IPS-18a (cell line): ENCODE measurements at regions not wholly inside any gene's neighbourhood (a gene's known extent, or its start where the extent isn't known, plus 50 kb on each side); places are given as distances from the start of the nearest gene placed in this dataset.

Source experiments
- H3K27ac ChIP-seq: one replicate; pipeline ENCODE4 v1.5.1; 2013; ENCODE audit warnings: low read length
- H3K27me3 ChIP-seq: one replicate; pipeline ENCODE4 v1.6.1; 2013; ENCODE audit warnings: mild to moderate bottlenecking, low read length; ENCODE audit not compliant: control insufficient read depth, insufficient read depth
- H3K36me3 ChIP-seq: one replicate; pipeline ENCODE4 v1.6.1; 2013; ENCODE audit warnings: low read depth, low read length; ENCODE audit not compliant: control insufficient read depth
- H3K4me1 ChIP-seq: one replicate; pipeline ENCODE4 v1.6.1; 2013; ENCODE audit warnings: low read depth, low read length; ENCODE audit not compliant: control insufficient read depth
- H3K4me3 ChIP-seq: one replicate; pipeline ENCODE4 v1.5.1; 2013; ENCODE audit warnings: low read length
- H3K9ac ChIP-seq: one replicate; pipeline ENCODE4 v1.6.1; 2013; ENCODE audit warnings: mild to moderate bottlenecking, low read length, moderate library complexity
- H3K9me3 ChIP-seq: one replicate; pipeline ENCODE4 v1.6.1; 2013; ENCODE audit warnings: low read depth, low read length; ENCODE audit not compliant: control insufficient read depth

- H3K4me1 ChIP-seq = no peaks in the 10 kb centered on the region
- H3K27ac ChIP-seq = no peak overlapping the region
- H3K36me3 ChIP-seq = no peaks in the 10 kb centered on the region
- no peak overlapping the region for H3K9ac ChIP-seq
- no peaks in the 10 kb centered on the region for H3K9me3 ChIP-seq
- H3K4me3 ChIP-seq = no peak overlapping the region
- H3K27me3 ChIP-seq = no peaks in the 10 kb centered on the region
These were observed 161.1 kb upstream of the ANKRD28 start for GRCh38 chr3:15958692-15959433.

- Histone ChIP-seq H3K27ac (no peak overlapping the region), H3K36me3 (no peaks in the 10 kb centered on the region), H3K9ac (no peak overlapping the region), H3K4me1 (no peaks in the 10 kb centered on the region), H3K27me3 (no peaks in the 10 kb centered on the region), H3K9me3 (no peaks in the 10 kb centered on the region), H3K4me3 (no peak overlapping the region)
These were observed 161.6 kb upstream of the ANKRD28 start for GRCh38 chr3:15959434-15959811.

- H3K4me1 ChIP-seq = no peaks in the 10 kb centered on the region
- no peaks in the 10 kb centered on the region for H3K9me3 ChIP-seq
- H3K36me3 ChIP-seq = no peaks in the 10 kb centered on the region
- no peak overlapping the region for H3K27ac ChIP-seq
- H3K4me3 ChIP-seq = no peak overlapping the region
- H3K9ac ChIP-seq = no peak overlapping the region
- no peaks in the 10 kb centered on the region for H3K27me3 ChIP-seq
These were observed 167.0 kb upstream of the ANKRD28 start for GRCh38 chr3:15964605-15965442.

- Histone ChIP-seq H3K27ac (no peak overlapping the region), H3K9me3 (no peaks in the 10 kb centered on the region), H3K4me1 (no peaks in the 10 kb centered on the region), H3K4me3 (no peak overlapping the region), H3K36me3 (no peaks in the 10 kb centered on the region), H3K27me3 (no peaks in the 10 kb centered on the region), H3K9ac (no peak overlapping the region)
These were observed 169.8 kb upstream of the ANKRD28 start for GRCh38 chr3:15967577-15967976.

GRCh38 chr3:15969874-15970640 is 172.3 kb upstream of the ANKRD28 start:
- Histone ChIP-seq H3K27ac (no peak overlapping the region), H3K4me3 (no peak overlapping the region), H3K36me3 (no peaks in the 10 kb centered on the region), H3K27me3 (no peaks in the 10 kb centered on the region), H3K4me1 (no peaks in the 10 kb centered on the region), H3K9ac (no peak overlapping the region), H3K9me3 (no peaks in the 10 kb centered on the region)

GRCh38 chr3:15973414-15973813 is 175.6 kb upstream of the ANKRD28 start:
- Histone ChIP-seq H3K36me3 (no peaks in the 10 kb centered on the region), H3K27me3 (no peaks in the 10 kb centered on the region), H3K9me3 (no peaks in the 10 kb centered on the region), H3K4me1 (no peaks in the 10 kb centered on the region), H3K9ac (no peak overlapping the region), H3K27ac (no peak overlapping the region), H3K4me3 (no peak overlapping the region)

- H3K27me3 ChIP-seq = no peaks in the 10 kb centered on the region
- no peak overlapping the region for H3K27ac ChIP-seq
These were observed 176.2 kb upstream of the ANKRD28 start for GRCh38 chr3:15973940-15974339.

GRCh38 chr3:15974647-15975046 is 176.9 kb upstream of the ANKRD28 start:
- no peaks in the 10 kb centered on the region for H3K36me3 ChIP-seq
- no peaks in the 10 kb centered on the region for H3K4me1 ChIP-seq
- no peaks in the 10 kb centered on the region for H3K27me3 ChIP-seq
- H3K4me3 ChIP-seq = no peak overlapping the region
- no peak overlapping the region for H3K27ac ChIP-seq
- no peak overlapping the region for H3K9ac ChIP-seq
- H3K9me3 ChIP-seq = no peaks in the 10 kb centered on the region

More at GRCh38 chr3:15973940-15974339, 176.2 kb upstream of the ANKRD28 start:
- H3K4me1 ChIP-seq = no peaks in the 10 kb centered on the region
- no peak overlapping the region for H3K4me3 ChIP-seq
- no peaks in the 10 kb centered on the region for H3K36me3 ChIP-seq
- H3K9me3 ChIP-seq = no peaks in the 10 kb centered on the region
- H3K9ac ChIP-seq = no peak overlapping the region

GRCh38 chr3:15976524-15976923 is 178.7 kb upstream of the ANKRD28 start:
- Histone ChIP-seq H3K4me3 (no peak overlapping the region), H3K9me3 (no peaks in the 10 kb centered on the region), H3K4me1 (no peaks in the 10 kb centered on the region), H3K36me3 (no peaks in the 10 kb centered on the region), H3K9ac (no peak overlapping the region), H3K27ac (no peak overlapping the region), H3K27me3 (no peaks in the 10 kb centered on the region)

- Histone ChIP-seq H3K9ac (no peak overlapping the region), H3K4me1 (no peaks in the 10 kb centered on the region), H3K36me3 (no peaks in the 10 kb centered on the region), H3K27me3 (no peaks in the 10 kb centered on the region), H3K4me3 (no peak overlapping the region), H3K27ac (no peak overlapping the region), H3K9me3 (no peaks in the 10 kb centered on the region)
These were observed 179.3 kb upstream of the ANKRD28 start for GRCh38 chr3:15977090-15977489.

GRCh38 chr3:15977598-15978232 is 179.9 kb upstream of the ANKRD28 start:
- Histone ChIP-seq H3K27me3 (no peaks in the 10 kb centered on the region), H3K9me3 (no peaks in the 10 kb centered on the region), H3K4me1 (no peaks in the 10 kb centered on the region), H3K27ac (no peak overlapping the region), H3K4me3 (no peak overlapping the region), H3K9ac (no peak overlapping the region), H3K36me3 (no peaks in the 10 kb centered on the region)
